SU-DHL-6 (cell line): ENCODE measurements at regions not wholly inside any gene's neighbourhood (a gene's known extent, or its start where the extent isn't known, plus 50 kb on each side); places are given as distances from the start of the nearest gene placed in this dataset.

Experiments used
- H2AFZ ChIP-seq: fragments of 200-600 bp; sonication (generic); 2 replicates; pipeline ENCODE4 v1.6.1; 2014; ENCODE audit warnings: low read depth, mild to moderate bottlenecking, moderate library complexity, mixed read lengths, antibody characterized with exemption, low read length; ENCODE audit not compliant: severe bottlenecking
- H3F3A ChIP-seq: fragments of 200-600 bp; shearing (Covaris generic); 2 replicates; pipeline ENCODE4 v1.6.0; 2016; ENCODE audit warnings: antibody characterized with exemption, mild to moderate bottlenecking; ENCODE audit not compliant: insufficient read depth
- H3K27ac ChIP-seq: fragments of 200-600 bp; sonication (generic); 2 replicates; pipeline ENCODE4 v1.5.1; 2016; ENCODE audit warnings: low read depth, mild to moderate bottlenecking, low read length, moderate library complexity, mixed read lengths
- H3K27me3 ChIP-seq: fragments of 200-600 bp; sonication (generic), shearing (Covaris generic); 2 replicates; pipeline ENCODE4 v1.6.0; 2014; ENCODE audit warnings: mild to moderate bottlenecking, low read length
- H3K36me3 ChIP-seq: fragments of 200-600 bp; sonication (generic); 2 replicates; pipeline ENCODE4 v1.6.1; 2014; ENCODE audit warnings: mild to moderate bottlenecking, low read length, mixed read lengths
- H3K4me2 ChIP-seq: fragments of 300-600, 200-600 bp; shearing (Covaris generic), sonication (generic); 2 replicates; pipeline ENCODE4 v1.6.0; 2014; ENCODE audit warnings: low read length, low read depth, mild to moderate bottlenecking; ENCODE audit not compliant: poor library complexity, severe bottlenecking
- H3K4me3 ChIP-seq: fragments of 200-600 bp; sonication (generic); 2 replicates; pipeline ENCODE4 v1.5.1; 2014; ENCODE audit warnings: antibody characterized with exemption, low read length, mild to moderate bottlenecking, mixed read lengths; ENCODE audit not compliant: insufficient read depth, poor library complexity, severe bottlenecking
- H3K79me2 ChIP-seq: fragments of 200-600 bp; sonication (generic); 2 replicates; pipeline ENCODE4 v1.6.1; 2014; ENCODE audit warnings: mild to moderate bottlenecking, low read length, moderate library complexity; ENCODE audit not compliant: insufficient read depth
- H3K9ac ChIP-seq: fragments of 200-600 bp; sonication (generic); 2 replicates; pipeline ENCODE4 v1.7.0; 2014; ENCODE audit warnings: mild to moderate bottlenecking, low read length
- H3K9me2 ChIP-seq: fragments of 200-600 bp; sonication (generic); replicated peaks from 2 replicates; pipeline ENCODE4 v1.6.1; 2014; ENCODE audit warnings: low read length; ENCODE audit not compliant: insufficient read depth
- H3K9me3 ChIP-seq: fragments of 200-600 bp; sonication (generic); 2 replicates; pipeline ENCODE4 v1.6.1; 2014; ENCODE audit warnings: low read length, mixed read lengths; ENCODE audit not compliant: insufficient read depth
- H4K20me1 ChIP-seq: fragments of 200-600 bp; sonication (generic); 2 replicates; pipeline ENCODE4 v1.6.1; 2014; ENCODE audit warnings: low read depth, mild to moderate bottlenecking, antibody characterized with exemption, low read length, moderate library complexity, mixed read lengths
- EZH2phosphoT487 ChIP-seq: fragments of 200-600 bp; sonication (generic), shearing (Covaris generic); conservative IDR thresholded peaks from 2 replicates; pipeline ENCODE4 v1.6.1; 2018; ENCODE audit warnings: mild to moderate bottlenecking, antibody characterized with exemption, low read length, moderate library complexity, mixed read lengths
- TF ChIP-seq, protein P1 (sequence below): fragments of 200-600 bp; sonication (generic); IDR thresholded peaks from one replicate; pipeline ENCODE4 v1.5.1; 2017; ENCODE audit warnings: antibody characterized with exemption, mild to moderate bottlenecking, low read length, moderate library complexity; ENCODE audit not compliant: insufficient read depth, poor library complexity, severe bottlenecking

DNA sequence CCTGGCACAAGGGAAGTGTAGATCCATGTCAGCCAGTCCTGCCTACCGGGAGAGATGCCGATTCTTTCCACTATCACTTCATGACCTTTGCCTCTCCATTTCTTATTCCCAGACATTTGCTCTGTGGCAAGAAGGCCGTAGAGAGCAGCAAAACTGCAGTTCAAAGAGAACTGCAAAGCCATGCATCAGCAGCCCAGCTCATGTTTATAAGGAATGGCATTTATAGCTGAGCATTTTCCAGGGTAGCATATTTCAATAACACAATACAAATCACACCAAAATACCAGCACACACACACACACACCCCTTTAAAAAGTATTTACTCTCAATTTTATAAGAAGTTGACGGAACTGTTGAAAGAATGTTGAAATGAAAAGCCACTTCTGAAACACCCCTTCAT lies 126.7 kb upstream of the EGFLAM start:
- H3K27me3 ChIP-seq, result no peaks in the 10 kb centered on the region
- H3K9ac ChIP-seq, result no peak overlapping the region
- H3K9me3 ChIP-seq, result no peaks in the 10 kb centered on the region
- H3K9me2 ChIP-seq, result no peaks in the 10 kb centered on the region
- H4K20me1 ChIP-seq, result no peaks in the 10 kb centered on the region
- H3K4me3 ChIP-seq, result no peak overlapping the region
- H2AFZ ChIP-seq, result no peak overlapping the region
- H3K27ac ChIP-seq, result no peak overlapping the region
- no peaks in the 10 kb centered on the region for H3K79me2 ChIP-seq
- no peak overlapping the region for H3K4me2 ChIP-seq
- TF ChIP-seq EZH2phosphoT487, result no peak
- TF ChIP-seq, protein P1, sequence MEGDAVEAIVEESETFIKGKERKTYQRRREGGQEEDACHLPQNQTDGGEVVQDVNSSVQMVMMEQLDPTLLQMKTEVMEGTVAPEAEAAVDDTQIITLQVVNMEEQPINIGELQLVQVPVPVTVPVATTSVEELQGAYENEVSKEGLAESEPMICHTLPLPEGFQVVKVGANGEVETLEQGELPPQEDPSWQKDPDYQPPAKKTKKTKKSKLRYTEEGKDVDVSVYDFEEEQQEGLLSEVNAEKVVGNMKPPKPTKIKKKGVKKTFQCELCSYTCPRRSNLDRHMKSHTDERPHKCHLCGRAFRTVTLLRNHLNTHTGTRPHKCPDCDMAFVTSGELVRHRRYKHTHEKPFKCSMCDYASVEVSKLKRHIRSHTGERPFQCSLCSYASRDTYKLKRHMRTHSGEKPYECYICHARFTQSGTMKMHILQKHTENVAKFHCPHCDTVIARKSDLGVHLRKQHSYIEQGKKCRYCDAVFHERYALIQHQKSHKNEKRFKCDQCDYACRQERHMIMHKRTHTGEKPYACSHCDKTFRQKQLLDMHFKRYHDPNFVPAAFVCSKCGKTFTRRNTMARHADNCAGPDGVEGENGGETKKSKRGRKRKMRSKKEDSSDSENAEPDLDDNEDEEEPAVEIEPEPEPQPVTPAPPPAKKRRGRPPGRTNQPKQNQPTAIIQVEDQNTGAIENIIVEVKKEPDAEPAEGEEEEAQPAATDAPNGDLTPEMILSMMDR, result no peak
- no peaks in the 10 kb centered on the region for H3F3A ChIP-seq
- no peaks in the 10 kb centered on the region for H3K36me3 ChIP-seq

- no peak overlapping the region for H2AFZ ChIP-seq
- no peaks in the 10 kb centered on the region for H3K9me2 ChIP-seq
- H4K20me1 ChIP-seq, result no peaks in the 10 kb centered on the region
- no peaks in the 10 kb centered on the region for H3F3A ChIP-seq
- no peak overlapping the region for H3K27ac ChIP-seq
- no peaks in the 10 kb centered on the region for H3K36me3 ChIP-seq
- H3K9ac ChIP-seq, result no peak overlapping the region
- H3K4me3 ChIP-seq, result no peak overlapping the region
- H3K9me3 ChIP-seq, result no peaks in the 10 kb centered on the region
- no peaks in the 10 kb centered on the region for H3K79me2 ChIP-seq
- H3K27me3 ChIP-seq, result no peaks in the 10 kb centered on the region
- no peak for TF ChIP-seq EZH2phosphoT487
- TF ChIP-seq, protein P1, result no peak
- H3K4me2 ChIP-seq, result no peak overlapping the region
Observed at GRCh38 chr5:38124321-38124720, 134.0 kb upstream of the EGFLAM start.

GRCh38 chr5:38121420-38121819 lies 136.9 kb upstream of the EGFLAM start:
- H3K27ac ChIP-seq, result no peak overlapping the region
- H3K9me2 ChIP-seq, result no peaks in the 10 kb centered on the region
- no peaks in the 10 kb centered on the region for H3K9me3 ChIP-seq
- no peak overlapping the region for H3K4me3 ChIP-seq
- H4K20me1 ChIP-seq, result no peaks in the 10 kb centered on the region
- H3K4me2 ChIP-seq, result no peak overlapping the region
- H2AFZ ChIP-seq, result no peak overlapping the region
- no peaks in the 10 kb centered on the region for H3K79me2 ChIP-seq
- H3K36me3 ChIP-seq, result no peaks in the 10 kb centered on the region
- no peak for TF ChIP-seq EZH2phosphoT487
- TF ChIP-seq, protein P1, result no peak
- no peak overlapping the region for H3K9ac ChIP-seq
- 0 out of 2 replicates have a peak, but pooled peaks cover 3% of the 10 kb centered on the region for H3K27me3 ChIP-seq
- no peaks in the 10 kb centered on the region for H3F3A ChIP-seq

DNA sequence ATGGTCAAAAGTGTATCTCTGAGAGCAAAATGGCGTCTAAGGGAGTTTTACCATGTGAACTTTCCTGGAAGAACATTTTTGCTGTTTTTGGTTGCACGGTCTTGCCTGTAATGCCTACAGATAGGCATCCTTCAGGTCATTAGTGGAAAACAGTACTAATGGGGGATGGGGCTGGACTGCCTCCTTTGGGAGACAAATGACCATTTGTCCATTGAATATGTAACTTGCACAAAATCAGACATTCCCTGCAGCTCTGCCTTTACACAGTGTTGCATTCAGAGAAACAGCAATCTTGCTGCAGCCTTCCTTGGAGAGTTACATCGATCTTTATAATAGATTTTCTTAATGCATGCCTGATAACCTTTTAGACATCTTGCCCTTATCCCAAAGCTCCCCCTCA lies 138.5 kb upstream of the EGFLAM start:
- Histone ChIP-seq H3K36me3 (no peaks in the 10 kb centered on the region), H4K20me1 (no peaks in the 10 kb centered on the region), H3F3A (no peaks in the 10 kb centered on the region), H3K9me2 (no peaks in the 10 kb centered on the region), H3K4me2 (no peak overlapping the region), H3K27me3 (0 out of 2 replicates have a peak, but pooled peaks cover 3% of the 10 kb centered on the region), H3K79me2 (no peaks in the 10 kb centered on the region), H2AFZ (no peak overlapping the region), H3K27ac (no peak overlapping the region), H3K4me3 (no peak overlapping the region), H3K9ac (no peak overlapping the region), H3K9me3 (no peaks in the 10 kb centered on the region)
- no peak for TF ChIP-seq EZH2phosphoT487
- TF ChIP-seq, protein P1, result no peak
